HG03354 (cell line): ENCODE measurements at regions not wholly inside any gene's neighbourhood (a gene's known extent, or its start where the extent isn't known, plus 50 kb on each side); places are given as distances from the start of the nearest gene placed in this dataset.
"Not testable (repeated sequence)": the region's sequence is repeated elsewhere in the genome, so short reads cannot be mapped to it uniquely, and the experiment has no call there.

Experiments
- ATAC-seq: cut with Tn5 transposase; IDR thresholded peaks from one replicate; pipeline ENCODE4 v1.9.1; 2021; ENCODE audit warnings: mild to moderate bottlenecking; ENCODE audit not compliant: unreplicated experiment, poor library complexity, severe bottlenecking

DNA sequence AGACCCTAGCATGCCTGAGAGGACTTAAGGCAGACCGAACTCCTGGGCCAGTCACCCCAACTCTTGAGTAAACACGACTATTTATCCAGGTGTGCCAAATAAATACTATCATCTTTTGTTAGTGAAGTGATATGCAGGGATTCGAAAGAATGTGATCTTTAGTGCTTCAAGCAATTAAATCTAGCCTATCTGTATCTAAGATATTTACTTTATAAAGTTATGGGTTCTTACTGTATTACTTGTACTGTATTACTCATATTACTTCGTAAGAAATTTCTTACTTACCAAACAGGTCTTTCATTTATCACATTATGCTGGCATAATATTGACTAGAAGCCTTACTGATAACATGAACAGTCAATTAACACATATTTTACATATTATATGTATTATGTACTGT lies 211.6 kb upstream of the NECTIN3 start:
- ATAC-seq = no peak

DNA sequence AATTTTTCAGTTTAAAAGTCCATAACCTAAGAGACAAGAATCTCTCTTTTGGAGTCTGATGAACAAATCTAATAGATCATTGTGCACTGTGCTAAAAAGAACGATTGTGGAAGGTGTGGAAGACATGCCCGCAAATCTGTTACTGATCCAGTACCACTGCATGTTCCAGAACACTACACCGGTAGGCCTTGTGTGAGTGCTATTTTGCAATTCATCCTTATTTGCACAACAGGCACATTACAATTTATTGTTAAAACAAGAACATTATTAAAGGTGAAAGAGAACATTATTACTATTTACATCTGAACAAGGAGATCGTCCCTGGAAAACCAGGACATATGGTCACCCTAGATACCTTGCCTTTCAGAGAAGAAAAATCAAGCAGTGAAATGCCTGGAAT lies 205.7 kb upstream of the NECTIN3 start:
- no peak for ATAC-seq

DNA sequence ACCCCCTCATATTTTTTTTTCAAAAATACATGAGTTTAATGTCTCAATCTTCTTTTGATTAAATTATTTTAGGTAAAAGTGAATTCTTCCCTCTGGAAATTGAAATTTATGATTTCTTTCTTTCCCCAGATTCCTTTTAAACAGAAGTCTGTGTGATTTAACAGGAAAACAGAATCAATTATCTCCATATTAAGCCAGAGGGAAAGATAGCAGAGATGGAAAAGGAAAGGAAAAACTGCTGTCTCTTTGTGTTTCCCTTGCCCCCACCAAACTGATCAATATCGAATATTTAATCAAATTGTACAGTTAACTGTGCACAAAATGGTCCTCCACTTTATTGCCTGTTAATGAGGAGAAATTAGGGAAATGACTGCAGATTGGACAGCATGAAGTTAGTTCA lies 203.5 kb upstream of the NECTIN3 start:
- ATAC-seq = no peak

DNA sequence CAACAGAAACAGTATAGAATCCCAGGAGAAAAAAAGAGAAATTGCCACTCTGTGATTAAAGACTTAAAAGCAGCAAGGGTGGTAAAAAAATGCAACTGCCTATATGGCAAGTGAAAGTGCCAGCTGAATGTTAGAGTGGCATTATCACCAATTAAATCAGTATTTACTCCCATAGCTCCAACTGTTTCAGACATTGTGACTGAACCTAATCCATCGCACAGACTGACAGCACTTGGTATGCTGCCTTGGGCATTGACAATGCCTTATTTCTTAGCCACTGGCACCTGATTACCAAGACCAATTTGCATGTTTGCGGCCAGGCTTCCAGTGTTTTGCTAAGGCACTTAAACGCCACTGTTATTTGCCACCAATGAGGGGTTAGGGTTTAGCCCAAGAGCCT lies 201.9 kb upstream of the NECTIN3 start:
- ATAC-seq = no peak

DNA sequence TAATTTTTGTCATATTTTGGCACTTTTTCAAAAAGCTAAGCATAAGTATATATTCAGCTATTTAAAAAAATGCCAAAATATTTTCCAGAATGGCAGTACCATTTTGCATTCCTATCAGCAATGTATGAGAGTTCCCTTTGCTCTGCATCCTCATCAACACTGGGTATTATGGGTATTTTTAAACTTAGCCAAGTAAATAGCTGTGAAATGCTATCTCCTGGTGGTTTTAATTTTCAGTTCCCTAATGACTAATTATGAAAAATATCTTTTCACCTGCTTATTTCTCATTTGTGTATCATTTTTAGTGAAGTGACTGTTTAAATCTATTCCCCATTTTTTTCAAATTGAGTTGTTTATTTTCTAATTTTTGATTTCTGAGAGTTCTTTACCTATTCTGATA lies 199.7 kb upstream of the NECTIN3 start:
- ATAC-seq = no peak

DNA sequence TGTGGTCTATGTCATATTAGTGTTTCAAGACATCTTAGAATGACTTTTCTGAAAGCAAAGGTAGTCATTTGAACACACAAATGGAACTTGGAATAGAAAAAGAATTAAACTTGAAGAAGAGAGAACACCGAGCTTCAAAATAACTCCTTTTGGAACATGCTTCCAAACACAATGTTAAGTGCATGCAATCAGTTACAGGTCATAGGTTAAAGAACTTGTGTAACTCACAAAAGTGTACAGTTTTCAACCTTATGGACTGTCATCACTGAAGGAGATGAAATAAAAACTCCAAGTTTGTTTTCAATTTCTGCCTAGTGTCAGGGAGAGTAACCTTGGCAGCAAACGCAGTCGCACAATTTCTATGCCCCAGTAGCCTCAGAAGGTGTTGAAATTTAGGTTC lies 192.9 kb upstream of the NECTIN3 start:
- no peak for ATAC-seq

DNA sequence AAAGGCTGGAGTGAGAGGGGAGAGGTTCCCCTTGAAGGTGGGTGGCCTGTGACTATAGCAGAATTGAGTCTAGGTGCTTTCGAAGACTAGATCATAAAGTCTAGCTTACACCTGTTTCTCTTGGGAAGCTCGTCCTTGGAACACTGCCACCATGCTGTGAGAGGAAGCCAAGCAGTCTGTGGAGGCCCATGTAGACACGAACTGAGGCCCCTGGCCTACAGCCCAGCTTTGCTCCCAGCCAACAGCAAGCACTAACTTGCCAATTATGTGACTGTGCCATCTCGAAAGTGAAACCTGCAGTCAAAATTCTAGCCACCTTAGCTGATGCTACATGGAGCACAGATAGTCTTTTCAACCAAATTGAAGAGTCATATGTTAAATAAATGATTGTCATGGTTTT lies 190.5 kb upstream of the NECTIN3 start:
- peak; percentile 89 for ATAC-seq

DNA sequence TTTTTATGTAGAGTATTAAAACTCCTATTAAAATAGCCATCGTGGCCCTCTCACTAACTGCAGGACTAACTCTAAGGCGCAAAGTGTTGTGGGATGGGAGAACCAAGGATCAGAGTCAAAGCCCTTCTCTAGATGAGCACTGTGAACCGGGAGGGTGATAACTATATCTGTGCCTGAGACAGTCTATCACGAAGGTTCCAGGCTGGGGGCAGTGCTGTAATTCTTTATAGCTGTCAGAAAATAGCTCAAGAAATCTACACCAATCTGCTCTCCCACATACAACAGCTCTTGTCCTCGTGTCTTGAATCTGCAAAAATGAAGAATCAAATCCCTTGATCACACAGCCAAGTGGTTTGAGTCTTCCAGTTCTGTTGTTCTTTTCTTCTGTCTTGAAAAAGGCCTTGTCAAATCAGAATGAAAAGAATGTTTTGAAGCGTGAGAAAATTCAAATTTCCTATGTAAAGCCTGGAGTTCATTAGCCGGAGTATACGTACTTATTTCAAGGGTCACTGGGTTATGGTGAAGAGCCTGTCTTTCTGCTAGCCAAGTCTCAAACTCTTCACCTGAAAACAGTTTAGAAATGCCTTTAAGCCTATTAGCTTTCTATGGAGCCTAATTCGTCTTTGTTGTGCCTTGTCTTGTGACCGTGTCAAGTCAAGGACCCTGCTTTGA lies 185.3 kb upstream of the NECTIN3 start:
- no peak for ATAC-seq

DNA sequence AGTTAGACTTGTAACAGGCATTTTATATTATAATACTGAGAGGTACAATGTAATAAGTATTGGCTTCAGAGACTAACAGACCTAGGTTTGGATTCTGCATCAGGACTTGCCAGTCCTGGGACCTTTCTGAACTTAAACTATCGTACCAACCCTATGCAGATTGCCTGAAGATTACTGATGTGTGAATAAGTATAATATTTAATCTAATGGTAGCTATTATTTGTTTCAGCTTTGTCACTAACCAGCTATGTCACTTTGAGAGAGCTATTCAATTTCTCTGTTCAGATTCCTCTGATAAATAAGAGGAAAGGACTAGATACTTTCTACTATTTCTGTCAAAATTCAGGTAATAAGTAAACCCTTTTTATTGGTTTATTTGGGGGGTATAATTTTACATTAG lies 184.4 kb upstream of the NECTIN3 start:
- no peak for ATAC-seq

DNA sequence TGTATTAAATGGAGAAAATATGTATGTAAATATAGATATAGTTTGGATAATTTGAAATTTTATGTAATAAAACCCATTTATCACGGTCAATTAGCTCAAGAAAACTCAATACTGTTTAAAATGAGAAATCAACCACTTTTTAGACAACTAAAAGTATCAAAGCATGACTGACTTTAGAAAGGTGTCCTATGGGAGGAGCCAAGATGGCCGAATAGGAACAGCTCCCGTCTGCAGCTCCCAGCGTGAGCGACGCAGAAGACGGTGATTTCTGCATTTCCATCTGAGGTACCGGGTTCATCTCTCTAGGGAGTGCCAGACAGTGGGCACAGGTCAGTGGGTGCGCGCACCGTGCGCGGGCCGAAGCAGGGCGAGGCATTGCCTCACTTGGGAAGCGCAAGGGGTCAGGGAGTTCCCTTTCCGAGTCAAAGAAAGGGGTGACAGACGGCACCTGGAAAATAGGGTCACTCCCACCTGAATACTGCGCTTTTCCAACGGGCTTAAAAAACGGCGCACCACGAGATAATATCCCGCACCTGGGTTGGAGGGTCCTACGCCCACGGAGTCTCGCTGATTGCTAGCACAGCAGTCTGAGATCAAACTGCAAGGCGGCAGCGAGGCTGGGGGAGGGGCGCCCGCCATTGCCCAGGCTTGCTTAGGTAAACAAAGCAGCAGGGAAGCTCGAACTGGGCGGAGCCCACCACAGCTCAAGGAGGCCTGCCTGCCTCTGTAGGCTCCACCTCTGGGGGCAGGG lies 182.8 kb upstream of the NECTIN3 start:
- ATAC-seq = not testable (repeated sequence)

DNA sequence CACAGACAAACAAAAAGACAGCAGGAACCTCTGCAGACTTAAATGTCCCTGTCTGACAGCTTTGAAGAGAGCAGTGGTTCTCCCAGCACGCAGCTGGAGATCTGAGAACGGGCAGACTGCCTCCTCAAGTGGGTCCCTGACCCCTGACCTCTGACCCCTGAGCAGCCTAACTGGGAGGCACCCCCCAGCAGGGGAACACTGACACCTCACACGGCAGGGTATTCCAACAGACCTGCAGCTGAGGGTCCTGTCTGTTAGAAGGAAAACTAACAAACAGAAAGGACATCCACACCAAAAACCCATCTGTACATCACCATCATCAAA lies 182.3 kb upstream of the NECTIN3 start:
- not testable (repeated sequence) for ATAC-seq

DNA sequence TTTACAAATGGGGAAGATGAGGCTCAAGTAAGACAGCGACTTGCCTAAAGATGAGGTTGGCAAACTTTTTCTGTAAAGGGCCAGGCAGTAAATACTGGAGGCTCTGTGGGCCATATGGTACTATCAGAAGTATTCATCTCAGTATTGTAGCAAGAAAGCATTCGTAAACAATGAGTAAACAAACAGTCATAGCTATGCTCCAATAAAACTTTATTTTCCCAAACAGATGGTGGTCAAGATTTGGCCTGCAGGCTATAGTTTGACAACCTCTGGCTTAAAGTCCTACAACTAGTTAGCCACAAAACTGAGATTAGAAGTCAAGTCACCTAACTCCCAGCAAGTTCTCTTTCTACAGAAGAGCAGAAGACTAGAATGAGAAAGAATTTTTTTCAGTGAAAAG lies 177.0 kb upstream of the NECTIN3 start:
- no peak for ATAC-seq

DNA sequence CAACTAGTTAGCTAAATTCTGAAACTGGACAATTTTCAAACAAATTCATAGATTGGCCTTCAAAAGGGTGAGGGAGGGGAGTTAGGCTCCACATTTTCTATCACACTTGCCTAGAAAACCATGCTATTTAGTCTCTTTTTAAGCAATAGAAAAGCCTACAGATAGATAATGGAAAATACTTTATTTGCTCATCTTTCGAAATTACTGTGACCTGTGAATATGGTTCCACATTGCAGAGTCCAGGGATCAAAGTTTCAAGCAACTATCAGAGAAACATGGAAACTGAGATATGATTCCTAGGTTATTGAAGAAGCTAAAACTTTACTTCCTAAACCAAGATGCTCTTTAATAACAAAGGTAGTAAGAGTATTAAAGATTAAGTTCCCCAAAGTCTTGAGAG lies 176.6 kb upstream of the NECTIN3 start:
- ATAC-seq = no peak

DNA sequence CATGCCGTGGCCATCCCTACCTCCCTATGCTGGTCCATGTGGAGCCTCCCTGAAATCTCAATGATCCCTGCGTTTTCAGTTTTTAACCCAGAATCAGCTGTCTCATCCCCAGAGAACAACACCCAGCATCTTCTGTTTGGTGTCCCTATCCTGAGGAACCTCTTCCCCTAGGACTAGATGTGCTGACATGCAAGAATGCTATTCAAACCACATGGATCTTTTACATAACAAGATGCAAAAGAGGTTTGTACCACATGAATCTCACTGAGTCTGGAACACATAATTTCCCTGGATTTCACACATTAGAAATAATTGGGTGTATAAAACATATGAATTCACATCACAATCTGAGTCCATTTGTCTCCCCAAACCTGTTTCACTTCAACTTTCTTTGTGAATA lies 174.6 kb upstream of the NECTIN3 start:
- ATAC-seq = no peak

DNA sequence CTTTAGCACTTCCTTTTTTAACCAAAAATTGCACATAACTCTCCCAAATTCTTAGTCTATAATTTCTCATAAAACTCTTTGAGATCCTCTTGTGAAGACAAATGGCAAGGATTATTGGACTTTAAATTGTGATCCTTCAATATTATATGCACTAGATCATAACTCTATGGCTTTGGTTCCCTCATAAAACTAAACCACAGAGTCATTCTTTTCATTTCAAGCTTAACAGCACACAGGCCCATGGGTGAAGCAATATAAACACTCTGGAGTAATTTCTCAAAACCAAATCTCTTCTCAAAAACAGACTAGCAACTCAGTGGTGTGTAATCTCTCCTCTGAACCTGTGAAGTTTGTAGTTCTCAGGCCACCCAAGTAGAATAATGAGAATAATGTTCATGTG lies 171.0 kb upstream of the NECTIN3 start:
- ATAC-seq = no peak

DNA sequence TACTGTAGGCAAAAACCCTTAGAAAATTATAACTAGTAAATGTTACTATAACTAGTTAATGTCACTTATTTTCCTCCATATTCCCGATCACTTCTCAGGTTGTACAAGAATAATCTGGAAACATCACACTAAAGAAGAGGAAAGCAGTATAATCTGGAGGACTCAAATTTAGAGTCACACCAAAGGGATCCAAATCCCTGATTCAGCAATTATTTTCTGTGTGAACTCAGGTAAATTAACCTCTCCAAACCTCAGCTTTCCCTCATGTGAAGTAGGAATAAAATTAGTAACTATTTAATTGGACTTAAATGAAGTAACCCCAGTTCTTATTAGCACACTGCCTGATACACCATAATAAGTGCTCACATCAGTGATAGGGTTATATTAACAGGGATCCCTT lies 170.1 kb upstream of the NECTIN3 start:
- no peak for ATAC-seq

DNA sequence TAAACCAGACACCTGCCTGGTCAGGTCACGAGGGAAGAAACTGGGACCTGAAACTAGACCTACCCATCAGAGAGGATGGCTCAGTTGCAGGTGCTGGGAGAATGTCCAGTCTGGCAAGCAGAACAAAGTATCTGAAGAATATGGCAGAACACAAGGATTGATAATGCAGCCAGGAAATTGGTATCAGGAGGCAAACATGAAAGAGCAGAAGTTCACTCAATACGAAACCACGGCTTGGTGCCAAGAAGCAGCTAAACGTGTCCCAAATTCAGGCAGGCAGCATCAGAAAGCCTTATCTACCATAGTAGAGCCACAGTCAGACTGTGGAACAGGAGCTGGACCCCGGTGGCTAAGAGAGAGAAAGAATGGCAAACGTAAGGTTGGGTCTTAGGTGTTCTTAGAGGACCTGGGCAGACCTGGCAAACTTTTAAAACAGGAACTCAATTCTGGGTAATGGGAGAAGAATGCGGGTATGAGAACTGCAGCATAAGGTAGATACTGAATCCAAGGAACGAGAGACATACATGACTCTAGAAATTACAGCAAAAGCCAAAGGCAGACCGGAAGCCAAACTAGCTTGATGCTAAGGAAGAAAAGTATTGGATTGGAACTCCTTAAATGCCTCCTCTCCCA lies 169.0 kb upstream of the NECTIN3 start:
- no peak for ATAC-seq

DNA sequence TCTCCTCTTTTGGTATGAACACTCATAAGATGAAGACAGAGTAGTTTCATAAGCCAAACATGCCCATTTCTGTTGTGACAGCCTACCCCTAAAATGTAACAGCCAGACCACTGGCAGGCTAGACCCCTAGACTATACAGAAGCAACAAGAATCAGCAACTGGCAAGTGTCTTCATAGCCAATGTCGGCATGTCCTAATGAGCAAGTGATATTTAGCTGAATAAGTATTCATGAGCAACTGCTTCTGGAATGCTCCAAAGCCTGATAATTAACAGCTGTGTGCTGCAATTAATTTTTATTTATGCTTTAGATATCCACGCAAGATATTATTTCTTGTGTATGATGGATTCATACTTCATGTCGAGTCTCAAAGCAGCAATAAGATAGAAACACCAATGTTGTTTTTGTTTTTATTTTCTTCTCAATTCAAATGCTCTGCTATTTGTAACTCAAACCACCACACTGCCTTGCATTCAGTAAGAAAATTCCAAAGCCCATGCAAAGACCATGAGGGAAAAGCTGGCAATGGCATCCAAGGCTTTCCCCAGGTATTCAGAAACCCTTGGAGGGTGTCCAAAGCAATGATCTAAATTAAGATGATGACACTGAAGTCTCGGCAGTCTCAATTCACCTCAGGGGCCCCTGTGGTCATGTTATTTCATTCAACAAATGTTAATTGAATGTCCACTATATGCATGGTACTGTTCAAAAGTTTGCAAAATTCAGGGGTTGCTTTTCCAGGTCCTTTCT lies 167.7 kb upstream of the NECTIN3 start:
- no peak for ATAC-seq

DNA sequence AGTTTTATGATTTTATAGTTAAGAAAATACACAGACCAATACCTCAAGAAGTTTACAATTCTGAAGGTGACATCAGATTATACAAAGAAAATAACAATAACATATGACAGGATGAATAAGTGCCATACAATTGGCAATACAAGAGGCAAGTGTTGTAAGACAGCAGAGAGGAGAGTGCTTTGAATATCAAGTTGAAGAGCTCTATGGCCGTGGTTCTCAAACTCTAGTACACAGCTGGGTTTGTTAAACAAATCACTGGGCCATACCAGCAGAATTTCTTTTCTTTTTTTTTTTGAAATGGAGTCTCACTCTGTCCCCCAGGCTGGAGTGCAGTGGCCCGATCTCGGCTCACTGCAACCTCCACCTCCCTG lies 167.1 kb upstream of the NECTIN3 start:
- ATAC-seq = no peak

DNA sequence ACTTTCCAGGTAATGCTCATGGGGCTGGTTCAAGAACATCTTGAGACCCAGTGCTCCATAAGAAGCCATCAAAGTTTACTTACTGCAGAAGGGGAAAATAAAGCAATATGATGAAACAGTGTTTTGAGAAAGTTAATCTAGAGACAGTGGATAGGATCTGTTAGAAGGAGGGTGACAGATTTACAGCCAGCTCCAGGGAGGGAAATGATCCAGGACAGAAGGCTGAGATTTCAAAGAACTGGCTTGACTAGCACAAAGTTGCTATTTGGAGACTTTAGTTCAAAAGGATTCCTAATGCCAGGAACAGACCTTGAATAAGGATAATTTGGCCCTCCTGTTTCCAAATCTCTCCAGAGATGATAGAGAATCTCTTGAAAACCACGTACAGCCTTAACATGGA lies 166.5 kb upstream of the NECTIN3 start:
- no peak for ATAC-seq

DNA sequence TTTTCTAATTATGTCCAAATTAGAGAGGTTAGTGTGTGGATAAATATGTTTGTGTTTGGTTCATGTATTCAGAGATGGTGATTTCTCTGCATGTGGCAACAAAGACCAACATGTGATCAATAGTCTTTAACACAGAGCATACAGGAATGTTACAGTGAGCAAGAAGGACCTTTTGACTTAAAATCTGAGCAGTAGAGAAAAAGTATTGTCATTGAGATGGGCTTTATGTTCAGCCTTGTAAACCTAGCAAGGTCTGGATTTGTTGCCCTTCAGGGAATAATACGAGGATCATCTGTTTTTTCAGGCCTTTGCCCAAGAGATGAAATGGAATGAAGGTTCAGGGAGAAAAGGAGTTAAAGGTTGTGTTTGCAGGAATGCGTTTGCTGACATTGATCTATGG lies 161.8 kb upstream of the NECTIN3 start:
- ATAC-seq = no peak
